Bronchial epithelial cell (primary cell): ENCODE measurements at regions not wholly inside any gene's neighbourhood (a gene's known extent, or its start where the extent isn't known, plus 50 kb on each side); places are given as distances from the start of the nearest gene placed in this dataset.

Experiments used
- DNase-seq: peaks from one replicate; pipeline ENCODE4 v3.0.0-alpha.2; 2010; ENCODE audit warnings: low read depth
- FAIRE-seq: peaks from 2 replicates; lab custom pipeline; 2011; peaks lifted over from hg19 to GRCh38; lab: Jason Lieb, UNC
- H3K27me3 ChIP-seq: 2 replicates; pipeline ENCODE4 v1.5.1; 2011; ENCODE audit warnings: low read length; ENCODE audit not compliant: control insufficient read depth, insufficient read depth
- H3K36me3 ChIP-seq: 2 replicates; pipeline ENCODE4 v1.5.1; 2011; ENCODE audit warnings: low read length; ENCODE audit not compliant: control insufficient read depth, insufficient read depth
- H3K4me3 ChIP-seq: 2 replicates; pipeline ENCODE4 v1.5.1; 2011; ENCODE audit warnings: mild to moderate bottlenecking, low read depth, low read length, control low read depth
- TF ChIP-seq, protein P1 (sequence below): IDR thresholded peaks from 2 replicates; pipeline ENCODE4 v1.5.1; 2011; ENCODE audit warnings: mild to moderate bottlenecking, moderate library complexity, low read length, control low read depth, inconsistent platforms; ENCODE audit not compliant: insufficient read depth, severe bottlenecking

DNA sequence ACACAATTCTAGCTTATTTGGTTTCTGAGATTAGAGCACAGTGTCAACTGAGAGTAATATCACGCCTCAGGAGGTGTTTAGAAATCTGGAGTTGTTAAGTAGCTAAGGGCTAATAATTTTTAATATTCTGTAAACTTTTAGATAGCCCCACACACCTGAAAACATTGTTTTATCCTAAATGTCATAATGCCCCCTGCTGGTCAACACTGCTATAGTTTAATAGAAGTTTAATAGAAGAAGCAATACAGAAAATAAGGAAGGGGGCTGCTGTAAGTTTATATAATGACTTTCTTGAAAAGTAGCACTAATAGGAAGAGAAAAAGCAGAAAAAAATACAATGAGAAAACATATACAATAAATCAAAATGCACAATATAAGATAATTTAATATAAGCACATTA lies 516.4 kb upstream of the PCDH11Y start:
- FAIRE-seq (no peak), DNase-seq (peak; percentile 3)
- TF ChIP-seq, protein P1, sequence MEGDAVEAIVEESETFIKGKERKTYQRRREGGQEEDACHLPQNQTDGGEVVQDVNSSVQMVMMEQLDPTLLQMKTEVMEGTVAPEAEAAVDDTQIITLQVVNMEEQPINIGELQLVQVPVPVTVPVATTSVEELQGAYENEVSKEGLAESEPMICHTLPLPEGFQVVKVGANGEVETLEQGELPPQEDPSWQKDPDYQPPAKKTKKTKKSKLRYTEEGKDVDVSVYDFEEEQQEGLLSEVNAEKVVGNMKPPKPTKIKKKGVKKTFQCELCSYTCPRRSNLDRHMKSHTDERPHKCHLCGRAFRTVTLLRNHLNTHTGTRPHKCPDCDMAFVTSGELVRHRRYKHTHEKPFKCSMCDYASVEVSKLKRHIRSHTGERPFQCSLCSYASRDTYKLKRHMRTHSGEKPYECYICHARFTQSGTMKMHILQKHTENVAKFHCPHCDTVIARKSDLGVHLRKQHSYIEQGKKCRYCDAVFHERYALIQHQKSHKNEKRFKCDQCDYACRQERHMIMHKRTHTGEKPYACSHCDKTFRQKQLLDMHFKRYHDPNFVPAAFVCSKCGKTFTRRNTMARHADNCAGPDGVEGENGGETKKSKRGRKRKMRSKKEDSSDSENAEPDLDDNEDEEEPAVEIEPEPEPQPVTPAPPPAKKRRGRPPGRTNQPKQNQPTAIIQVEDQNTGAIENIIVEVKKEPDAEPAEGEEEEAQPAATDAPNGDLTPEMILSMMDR, result peak; percentile 12
- no peaks in the 10 kb centered on the region for H3K36me3 ChIP-seq
- H3K4me3 ChIP-seq, result no peak overlapping the region
- no peaks in the 10 kb centered on the region for H3K27me3 ChIP-seq
